Mesothelial cell of epicardium (in vitro differentiated cells): ENCODE measurements at regions not wholly inside any gene's neighbourhood (a gene's known extent, or its start where the extent isn't known, plus 50 kb on each side); places are given as distances from the start of the nearest gene placed in this dataset.

Source experiments
- DNase-seq, 2 experiments: peaks; one replicate each; pipeline ENCODE4 v3.0.0; 2021; ENCODE audit warnings: low spot score in 2 of 2; ENCODE audit not compliant: unreplicated experiment in 2 of 2
- H3K27ac Mint-ChIP-seq: 2 replicates; pipeline ENCODE4 v1.8.0; 2021; ENCODE audit warnings: mixed read lengths
- H3K27me3 Mint-ChIP-seq: 2 replicates; pipeline ENCODE4 v1.8.0; 2021; ENCODE audit warnings: low read depth, mixed read lengths
- H3K36me3 Mint-ChIP-seq: 2 replicates; pipeline ENCODE4 v1.8.0; 2021; ENCODE audit warnings: mixed read lengths
- H3K4me1 Mint-ChIP-seq: 2 replicates; pipeline ENCODE4 v1.8.0; 2021; ENCODE audit warnings: mixed read lengths
- H3K4me3 Mint-ChIP-seq: 2 replicates; pipeline ENCODE4 v1.8.0; 2021; ENCODE audit warnings: mild to moderate bottlenecking, moderate library complexity, mixed read lengths
- H3K9me3 Mint-ChIP-seq: 2 replicates; pipeline ENCODE4 v1.8.0; 2021; ENCODE audit warnings: mixed read lengths
- TF ChIP-seq, protein P1 (sequence below): fragments of 200-600 bp; sonication (generic); IDR thresholded peaks from one replicate; pipeline ENCODE4 v1.5.0; 2021; ENCODE audit warnings: antibody characterized with exemption; ENCODE audit not compliant: unreplicated experiment

DNA sequence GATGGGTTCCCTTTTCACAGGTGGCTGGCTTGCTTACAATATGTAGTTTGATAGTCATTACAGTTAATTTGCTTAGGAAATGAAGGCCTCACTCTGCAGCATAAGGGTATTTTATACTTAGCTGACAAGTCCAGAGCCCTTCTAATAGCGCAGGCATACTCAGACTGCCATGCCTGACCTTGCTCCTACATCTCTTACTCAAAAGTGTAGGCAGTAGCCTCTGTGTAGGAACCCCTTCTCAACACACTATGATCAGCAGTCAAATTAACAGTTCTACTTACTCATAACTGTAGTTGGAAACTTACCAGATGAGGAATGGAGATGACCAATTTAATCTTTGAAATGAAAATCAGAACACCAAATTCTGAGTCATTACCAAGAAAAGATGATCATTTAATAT, 373.5 kb downstream of the TBC1D32 start:
- peaks cover 4% of the 10 kb centered on the region for H3K9me3 Mint-ChIP-seq

DNA sequence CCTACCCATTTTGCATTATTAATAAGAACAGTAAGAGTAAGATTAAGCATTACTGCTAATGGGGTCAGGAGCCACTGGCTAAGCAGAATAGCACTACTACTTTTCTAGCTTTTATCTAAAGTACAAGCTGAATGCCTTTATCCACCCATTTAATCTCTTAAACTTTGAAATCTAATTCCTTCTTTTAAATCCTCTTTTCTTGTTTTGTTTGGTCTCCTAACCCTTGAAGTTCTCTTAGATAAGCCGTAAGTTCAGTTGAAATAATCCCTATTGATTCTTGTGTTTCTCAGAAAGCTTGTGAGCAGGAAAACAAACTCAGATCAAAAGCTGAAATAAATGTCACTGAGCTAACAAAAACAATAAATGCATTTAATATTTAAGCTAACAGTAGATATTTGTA, 380.2 kb downstream of the TBC1D32 start:
- no peak for DNase-seq
- H3K27ac Mint-ChIP-seq: no peak overlapping the region
- TF ChIP-seq, protein P1, sequence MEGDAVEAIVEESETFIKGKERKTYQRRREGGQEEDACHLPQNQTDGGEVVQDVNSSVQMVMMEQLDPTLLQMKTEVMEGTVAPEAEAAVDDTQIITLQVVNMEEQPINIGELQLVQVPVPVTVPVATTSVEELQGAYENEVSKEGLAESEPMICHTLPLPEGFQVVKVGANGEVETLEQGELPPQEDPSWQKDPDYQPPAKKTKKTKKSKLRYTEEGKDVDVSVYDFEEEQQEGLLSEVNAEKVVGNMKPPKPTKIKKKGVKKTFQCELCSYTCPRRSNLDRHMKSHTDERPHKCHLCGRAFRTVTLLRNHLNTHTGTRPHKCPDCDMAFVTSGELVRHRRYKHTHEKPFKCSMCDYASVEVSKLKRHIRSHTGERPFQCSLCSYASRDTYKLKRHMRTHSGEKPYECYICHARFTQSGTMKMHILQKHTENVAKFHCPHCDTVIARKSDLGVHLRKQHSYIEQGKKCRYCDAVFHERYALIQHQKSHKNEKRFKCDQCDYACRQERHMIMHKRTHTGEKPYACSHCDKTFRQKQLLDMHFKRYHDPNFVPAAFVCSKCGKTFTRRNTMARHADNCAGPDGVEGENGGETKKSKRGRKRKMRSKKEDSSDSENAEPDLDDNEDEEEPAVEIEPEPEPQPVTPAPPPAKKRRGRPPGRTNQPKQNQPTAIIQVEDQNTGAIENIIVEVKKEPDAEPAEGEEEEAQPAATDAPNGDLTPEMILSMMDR: no peak

More for the DNA sequence above, 373.5 kb downstream of the TBC1D32 start:
- no peaks in the 10 kb centered on the region for H3K27me3 Mint-ChIP-seq
- H3K27ac Mint-ChIP-seq: no peak overlapping the region
- H3K36me3 Mint-ChIP-seq: no peaks in the 10 kb centered on the region
- no peak for DNase-seq
- TF ChIP-seq, protein P1: no peak
- H3K4me1 Mint-ChIP-seq: peaks cover 3% of the 10 kb centered on the region
- no peak overlapping the region for H3K4me3 Mint-ChIP-seq

DNA sequence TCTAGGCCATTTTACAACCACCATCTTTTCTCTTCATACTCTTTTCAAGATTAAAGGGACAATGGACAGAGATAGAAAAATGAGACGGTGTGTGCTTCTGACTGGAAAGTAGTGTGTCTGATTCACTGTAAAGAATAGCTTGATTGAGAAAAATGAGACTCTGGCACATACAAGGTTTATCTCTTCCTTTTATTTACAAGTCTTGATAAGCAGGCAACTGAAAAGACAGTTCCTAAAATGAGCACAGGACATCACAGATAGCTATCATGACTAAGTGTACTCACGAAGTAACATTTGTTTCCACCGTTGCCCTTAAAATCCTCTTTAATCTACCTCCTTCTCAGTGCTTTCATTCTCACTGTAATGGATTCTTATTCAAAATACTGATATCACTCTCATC, 383.0 kb downstream of the TBC1D32 start:
- no peak overlapping the region for H3K4me3 Mint-ChIP-seq
- H3K4me1 Mint-ChIP-seq: peaks cover 8% of the 10 kb centered on the region
- H3K27ac Mint-ChIP-seq: no peak overlapping the region
- H3K36me3 Mint-ChIP-seq: no peaks in the 10 kb centered on the region
- DNase-seq: no peak
- TF ChIP-seq, protein P1: no peak
- no peaks in the 10 kb centered on the region for H3K27me3 Mint-ChIP-seq
- no peaks in the 10 kb centered on the region for H3K9me3 Mint-ChIP-seq

More for the DNA sequence above, 380.2 kb downstream of the TBC1D32 start:
- H3K36me3 Mint-ChIP-seq: no peaks in the 10 kb centered on the region
- no peaks in the 10 kb centered on the region for H3K27me3 Mint-ChIP-seq
- no peaks in the 10 kb centered on the region for H3K9me3 Mint-ChIP-seq
- peaks cover 6% of the 10 kb centered on the region for H3K4me1 Mint-ChIP-seq
- H3K4me3 Mint-ChIP-seq: no peak overlapping the region

DNA sequence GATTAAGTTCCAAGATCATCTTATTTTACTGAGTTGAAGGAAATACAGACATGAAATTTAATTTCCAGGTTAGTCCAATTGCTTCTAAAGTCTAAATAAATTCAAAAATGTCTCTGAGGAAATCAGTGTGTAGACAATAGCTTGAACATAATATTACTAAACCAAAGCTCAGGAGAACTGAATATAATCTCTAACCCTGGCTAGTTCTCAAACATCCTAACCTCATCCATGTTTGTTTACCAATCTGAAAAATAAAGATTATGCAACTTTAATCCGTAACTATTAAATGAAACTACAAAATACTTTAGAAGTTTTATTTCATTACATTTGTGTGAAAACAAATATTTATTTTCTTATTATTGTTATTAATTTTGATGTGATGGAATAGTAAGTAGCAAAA, 387.2 kb downstream of the TBC1D32 start:
- Mint-ChIP-seq H3K27me3 (no peaks in the 10 kb centered on the region), H3K4me1 (peaks cover 14% of the 10 kb centered on the region), H3K36me3 (no peaks in the 10 kb centered on the region), H3K27ac (no peak overlapping the region), H3K4me3 (no peak overlapping the region), H3K9me3 (no peaks in the 10 kb centered on the region)
- TF ChIP-seq, protein P1: no peak
- DNase-seq: no peak

DNA sequence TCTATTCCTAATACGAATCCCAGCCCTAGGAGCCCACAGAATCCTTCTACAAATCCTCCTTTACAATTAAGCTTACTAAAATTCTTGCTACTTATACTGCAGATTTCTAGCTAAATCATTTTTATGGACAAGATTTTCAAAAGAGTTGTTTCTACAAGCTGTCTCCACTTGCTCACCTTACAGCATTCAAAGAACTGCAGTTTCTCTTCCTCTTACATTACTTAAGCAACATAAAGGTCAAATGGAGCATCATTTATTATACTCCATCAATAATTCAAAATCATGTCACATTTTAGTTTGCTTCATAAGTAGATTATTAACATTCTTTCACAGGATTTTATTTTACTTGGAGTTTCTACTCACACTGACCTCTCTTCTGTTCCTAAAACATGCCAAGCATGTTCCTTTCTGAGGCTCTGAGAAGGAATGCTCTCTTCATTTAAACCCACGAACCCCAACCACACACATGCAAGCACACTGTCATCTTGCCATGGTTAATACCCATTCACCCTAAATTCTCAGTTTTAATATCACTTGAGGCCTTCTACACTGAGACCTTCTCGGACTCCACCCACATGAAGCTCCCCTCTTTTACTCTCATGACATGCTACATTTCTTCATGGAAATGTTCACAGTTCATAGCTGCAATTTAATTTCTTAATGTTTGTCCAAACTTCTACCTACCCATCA, 388.2 kb downstream of the TBC1D32 start:
- no peaks in the 10 kb centered on the region for H3K9me3 Mint-ChIP-seq
- H3K4me3 Mint-ChIP-seq: no peak overlapping the region
- no peak for DNase-seq
- H3K27ac Mint-ChIP-seq: no peak overlapping the region
- peaks cover 10% of the 10 kb centered on the region for H3K4me1 Mint-ChIP-seq
- no peaks in the 10 kb centered on the region for H3K36me3 Mint-ChIP-seq
- H3K27me3 Mint-ChIP-seq: no peaks in the 10 kb centered on the region
- TF ChIP-seq, protein P1: no peak
